Peyer's patch (tissue), 4 donors: ENCODE measurements at regions not wholly inside any gene's neighbourhood (a gene's known extent, or its start where the extent isn't known, plus 50 kb on each side); places are given as distances from the start of the nearest gene placed in this dataset.

ENCODE experiments used
- CTCF ChIP-seq, 6 experiments: fragments of 450-650 bp in 4 of 6; fragments of 200-600 bp in 2 of 6; sonication (generic) in 1 of 6; IDR thresholded peaks; one replicate each; pipeline ENCODE4 v1.5.1; 2017 to 2019; ENCODE audit warnings: antibody characterized with exemption in 6 of 6, mild to moderate bottlenecking in 3 of 6, moderate library complexity in 1 of 6
- POLR2A ChIP-seq, 2 donors: fragments of 450-650 bp; IDR thresholded peaks; one replicate each; pipeline ENCODE4 v1.5.1; 2017; ENCODE audit warnings: antibody characterized with exemption in 2 of 2, mild to moderate bottlenecking in 2 of 2, moderate library complexity in 2 of 2

GRCh38 chr6:40328986-40329545 lies 258.1 kb downstream of the LRFN2 start:
- TF ChIP-seq CTCF (IDR thresholded peaks at IDR 0.05) (no peak), POLR2A (IDR thresholded peaks at IDR 0.05) (no peak)
